ENCODE measurements at regions not wholly inside any gene's neighbourhood (a gene's known extent, or its start where the extent isn't known, plus 50 kb on each side); places are given as distances from the start of the nearest gene placed in this dataset.

- TF ChIP-seq, protein P1, sequence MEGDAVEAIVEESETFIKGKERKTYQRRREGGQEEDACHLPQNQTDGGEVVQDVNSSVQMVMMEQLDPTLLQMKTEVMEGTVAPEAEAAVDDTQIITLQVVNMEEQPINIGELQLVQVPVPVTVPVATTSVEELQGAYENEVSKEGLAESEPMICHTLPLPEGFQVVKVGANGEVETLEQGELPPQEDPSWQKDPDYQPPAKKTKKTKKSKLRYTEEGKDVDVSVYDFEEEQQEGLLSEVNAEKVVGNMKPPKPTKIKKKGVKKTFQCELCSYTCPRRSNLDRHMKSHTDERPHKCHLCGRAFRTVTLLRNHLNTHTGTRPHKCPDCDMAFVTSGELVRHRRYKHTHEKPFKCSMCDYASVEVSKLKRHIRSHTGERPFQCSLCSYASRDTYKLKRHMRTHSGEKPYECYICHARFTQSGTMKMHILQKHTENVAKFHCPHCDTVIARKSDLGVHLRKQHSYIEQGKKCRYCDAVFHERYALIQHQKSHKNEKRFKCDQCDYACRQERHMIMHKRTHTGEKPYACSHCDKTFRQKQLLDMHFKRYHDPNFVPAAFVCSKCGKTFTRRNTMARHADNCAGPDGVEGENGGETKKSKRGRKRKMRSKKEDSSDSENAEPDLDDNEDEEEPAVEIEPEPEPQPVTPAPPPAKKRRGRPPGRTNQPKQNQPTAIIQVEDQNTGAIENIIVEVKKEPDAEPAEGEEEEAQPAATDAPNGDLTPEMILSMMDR (IDR thresholded peaks at IDR 0.05): no peak
- TF ChIP-seq POLR2A (IDR thresholded peaks at IDR 0.05): no peak
Observed at GRCh38 chr2:14565666-14566065, 66.9 kb upstream of the LRATD1 start.

All from Peyer's patch (tissue), 4 donors.